HG03342 (cell line): ENCODE measurements at regions not wholly inside any gene's neighbourhood (a gene's known extent, or its start where the extent isn't known, plus 50 kb on each side); places are given as distances from the start of the nearest gene placed in this dataset.

ENCODE experiments used
- ATAC-seq: cut with Tn5 transposase; IDR thresholded peaks from one replicate; pipeline ENCODE4 v1.9.1; 2021; ENCODE audit warnings: mild to moderate bottlenecking, moderate library complexity; ENCODE audit not compliant: unreplicated experiment

DNA sequence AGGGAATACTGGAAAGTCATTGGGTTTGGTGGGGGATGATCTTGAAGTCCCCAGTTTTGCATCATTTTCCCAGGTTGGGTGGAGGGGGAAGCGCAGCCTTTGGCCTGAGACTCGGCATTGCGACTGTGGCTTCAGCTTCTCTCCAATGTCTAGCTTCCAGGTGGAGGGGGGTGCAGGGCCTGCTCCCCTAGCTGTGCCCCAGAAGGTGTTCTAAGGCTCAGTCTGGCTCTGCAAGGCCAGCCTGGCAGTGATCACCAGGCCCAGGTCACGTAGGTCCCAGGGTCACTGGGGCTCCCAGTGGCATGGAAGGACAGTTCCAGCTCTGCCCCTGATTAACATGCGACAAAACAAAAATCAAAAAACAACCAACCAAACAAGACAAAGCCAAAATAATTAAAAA, 56.9 kb upstream of the HAAO start:
- ATAC-seq: no peak

DNA sequence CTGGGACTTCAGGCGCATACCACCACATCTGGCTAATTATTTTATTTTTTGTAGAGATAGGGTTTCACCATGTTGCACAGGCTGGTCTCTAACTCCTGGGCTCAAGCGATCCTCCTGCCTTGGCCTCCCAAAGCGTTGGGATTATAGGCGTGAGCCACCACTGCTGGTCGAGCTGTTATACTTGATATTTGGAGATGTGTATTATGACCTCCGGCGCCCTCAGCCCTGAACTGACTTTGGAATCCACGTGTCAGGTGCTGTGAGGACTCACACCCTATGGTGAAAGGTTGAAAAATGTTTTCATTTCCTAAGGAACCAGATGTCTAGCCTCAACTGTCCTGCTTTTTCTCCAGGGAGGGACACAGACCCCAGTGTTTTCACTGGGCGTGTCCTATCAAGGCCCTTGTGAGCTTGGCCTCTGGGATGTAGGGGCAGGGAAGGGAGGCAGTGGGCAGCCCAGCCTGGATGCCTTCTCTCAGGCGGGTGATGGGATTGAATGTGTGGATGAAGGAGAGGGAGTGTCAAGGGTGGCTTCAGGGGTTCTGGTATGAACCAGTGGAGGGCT, 56.4 kb upstream of the HAAO start:
- ATAC-seq: no peak

DNA sequence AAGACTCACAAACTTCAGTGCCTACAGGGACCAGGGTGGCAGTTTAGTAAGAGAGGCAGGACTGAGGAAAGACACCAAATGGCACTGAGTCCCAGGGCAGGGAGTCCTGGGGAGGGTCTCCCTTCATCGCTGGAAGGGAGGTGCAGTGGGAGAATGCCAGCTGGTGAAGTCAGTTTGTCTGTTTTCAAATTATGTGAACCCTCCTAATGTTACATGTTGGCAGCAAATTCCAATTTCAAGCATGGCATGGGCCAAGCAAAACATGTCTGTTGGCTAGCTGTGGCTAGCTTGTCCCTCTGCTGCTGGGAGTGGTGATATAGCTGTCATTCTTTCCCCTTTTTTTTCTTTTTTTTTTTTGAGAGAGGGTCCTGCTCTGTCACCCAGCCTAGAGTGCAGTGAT, 55.9 kb upstream of the HAAO start:
- no peak for ATAC-seq

DNA sequence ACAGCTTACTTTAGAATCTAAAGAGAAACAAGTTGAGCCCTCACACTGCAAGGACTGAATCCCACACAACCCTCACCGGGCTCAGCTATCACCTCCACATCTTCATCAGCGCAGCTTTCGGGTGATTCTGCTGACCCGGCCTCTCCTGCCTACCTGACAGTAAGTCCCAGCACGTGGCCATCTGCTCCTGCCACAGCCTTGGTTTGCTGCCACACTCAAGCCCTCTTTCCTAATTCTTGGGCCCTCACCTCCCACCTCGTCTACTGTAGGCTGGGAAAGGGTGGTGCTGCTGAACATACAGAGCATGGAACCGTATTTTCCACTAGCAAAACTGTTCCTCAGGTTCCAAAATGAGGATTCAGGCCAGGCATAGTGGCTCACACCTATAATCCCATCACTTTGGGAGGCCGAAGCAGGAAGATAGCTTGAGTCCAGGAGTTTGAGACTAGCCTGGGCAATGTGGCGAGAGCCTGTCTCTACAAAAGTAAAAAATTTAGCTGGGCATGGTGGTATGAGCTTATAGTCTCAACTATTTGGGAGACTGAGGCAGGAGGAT, 55.3 kb upstream of the HAAO start:
- no peak for ATAC-seq

DNA sequence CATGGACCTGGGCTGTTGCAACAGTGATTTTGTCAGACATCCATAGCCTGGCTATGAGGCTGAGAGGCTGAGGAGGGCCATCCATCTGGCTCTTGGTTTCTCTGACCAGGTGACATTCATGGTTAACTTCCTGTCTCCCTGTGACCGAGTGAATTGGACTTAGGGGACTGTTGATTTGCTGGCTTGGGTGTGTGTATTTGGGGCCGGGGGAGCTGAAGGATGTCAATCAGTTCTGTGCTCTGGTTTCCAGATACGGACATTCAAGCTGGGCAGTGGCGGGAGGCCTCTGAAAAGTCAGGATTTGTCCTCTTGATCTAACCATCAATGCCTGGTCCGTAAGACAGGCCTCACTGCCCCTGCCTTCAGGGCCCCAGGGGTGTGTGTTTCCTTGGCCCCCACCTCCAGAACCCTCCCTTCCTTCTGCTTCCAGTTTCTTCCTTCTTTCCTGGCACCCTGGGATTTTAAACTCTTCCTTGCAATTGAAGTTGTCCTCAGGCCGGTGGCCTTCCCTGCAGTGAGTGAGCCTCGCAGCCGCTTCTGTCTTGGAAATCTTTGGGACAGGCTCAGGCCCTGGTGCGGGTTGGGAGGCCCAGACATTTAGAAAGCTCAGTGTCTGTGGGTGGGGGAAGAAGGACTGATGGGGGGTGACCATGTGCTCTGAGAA, 54.7 kb upstream of the HAAO start:
- ATAC-seq: no peak

DNA sequence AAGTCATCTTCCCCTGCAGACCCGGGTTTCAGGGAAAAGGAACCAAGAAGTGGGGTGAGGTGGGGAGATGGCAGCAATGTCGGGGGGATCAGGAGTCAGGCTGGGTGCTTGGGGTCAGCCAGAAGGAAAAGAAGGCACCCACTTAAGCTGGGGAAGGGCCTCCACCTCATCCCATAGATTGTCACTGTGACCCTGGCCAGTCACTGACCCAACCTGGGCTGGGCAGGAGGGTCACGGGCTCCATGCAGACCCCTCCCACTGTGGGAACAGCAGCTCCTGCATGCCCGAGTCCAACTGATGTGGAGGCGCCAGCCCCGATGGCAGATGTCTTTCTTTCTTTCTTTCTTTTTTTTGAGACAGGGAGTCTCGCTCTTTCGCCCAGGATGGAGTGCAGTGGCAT, 53.6 kb upstream of the HAAO start:
- no peak for ATAC-seq

DNA sequence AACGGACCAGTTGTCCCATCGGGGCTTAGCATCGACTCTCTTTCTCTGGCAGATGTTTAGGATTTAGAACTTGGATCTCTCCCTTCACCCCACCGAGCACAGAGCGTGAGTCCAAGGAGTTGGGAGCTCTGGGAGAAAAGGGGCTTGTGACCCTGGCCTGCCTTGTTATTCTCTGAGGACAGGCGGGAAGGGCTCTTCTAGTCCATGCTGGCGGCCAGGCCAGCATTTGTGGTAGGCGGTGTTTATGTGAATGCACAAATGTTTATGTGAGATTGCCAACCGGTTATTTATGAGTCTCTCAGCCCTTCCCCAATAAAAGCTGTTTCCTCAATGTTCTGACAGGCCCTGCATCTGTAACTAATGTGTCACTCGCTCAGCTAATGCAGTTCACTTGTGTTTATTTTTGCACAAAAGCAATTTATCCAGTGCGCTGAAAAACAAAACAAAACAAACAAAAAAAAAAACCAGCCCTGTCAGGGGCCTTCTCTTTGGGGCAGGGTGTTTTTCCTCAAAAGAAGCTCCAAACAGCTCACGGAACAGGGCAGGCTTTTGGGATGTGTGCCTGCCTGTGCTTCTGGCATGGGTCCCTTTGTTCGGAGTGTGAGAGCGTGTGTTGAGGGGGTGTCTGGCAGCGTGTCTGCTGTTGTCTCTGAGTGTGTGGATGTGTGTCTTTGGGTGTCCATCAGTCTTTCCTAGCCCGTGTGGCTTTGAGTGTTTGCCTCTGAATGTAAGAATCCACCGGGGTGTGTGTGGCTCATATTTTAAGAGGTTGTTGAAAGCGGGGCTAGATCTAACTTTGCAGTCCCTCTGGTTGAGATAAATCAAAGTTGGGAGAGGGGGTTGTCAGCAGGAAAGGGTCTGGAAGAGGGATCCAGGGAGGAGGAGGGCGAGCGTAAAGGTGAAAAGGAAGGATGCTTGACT, 52.8 kb upstream of the HAAO start:
- ATAC-seq: no peak

DNA sequence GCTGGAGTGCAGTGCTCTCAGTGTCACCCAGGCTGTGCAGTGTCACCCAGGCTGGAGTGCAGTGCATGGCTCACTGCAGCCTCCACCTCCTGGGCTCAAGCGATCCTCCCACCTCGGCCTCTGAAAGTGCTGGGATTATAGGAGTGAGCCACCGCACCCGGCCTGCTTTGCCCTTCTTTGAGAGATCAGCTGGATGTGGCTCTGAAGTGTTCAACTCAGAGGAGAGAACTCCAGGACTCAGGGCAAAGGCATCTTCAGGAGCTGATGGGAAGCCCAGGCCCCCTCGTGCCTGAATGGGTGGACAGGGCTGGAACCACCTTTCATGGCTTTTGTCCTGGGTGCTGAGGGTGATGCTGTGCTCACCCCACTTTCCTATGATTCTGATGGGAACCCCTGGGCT, 52.0 kb upstream of the HAAO start:
- ATAC-seq: no peak

DNA sequence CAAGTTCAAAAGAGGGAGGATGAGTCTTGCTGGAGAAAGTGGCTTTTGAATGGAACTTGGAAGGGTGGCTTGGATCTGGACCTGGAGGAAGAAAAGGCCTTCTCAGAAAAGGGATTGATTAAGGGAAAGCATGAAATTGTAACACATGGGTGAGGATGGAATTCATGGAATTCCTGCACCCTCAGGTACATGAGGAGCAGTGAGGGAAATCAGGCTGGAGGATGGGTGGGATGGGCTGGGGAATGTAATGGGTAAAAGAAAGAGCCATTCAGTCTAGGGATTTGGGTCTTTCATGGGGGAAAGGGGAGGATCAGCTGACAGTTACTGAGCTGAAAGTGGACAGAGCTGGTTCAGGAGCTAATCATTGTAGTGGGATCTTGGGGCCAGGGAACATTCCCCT, 51.2 kb upstream of the HAAO start:
- ATAC-seq: no peak

DNA sequence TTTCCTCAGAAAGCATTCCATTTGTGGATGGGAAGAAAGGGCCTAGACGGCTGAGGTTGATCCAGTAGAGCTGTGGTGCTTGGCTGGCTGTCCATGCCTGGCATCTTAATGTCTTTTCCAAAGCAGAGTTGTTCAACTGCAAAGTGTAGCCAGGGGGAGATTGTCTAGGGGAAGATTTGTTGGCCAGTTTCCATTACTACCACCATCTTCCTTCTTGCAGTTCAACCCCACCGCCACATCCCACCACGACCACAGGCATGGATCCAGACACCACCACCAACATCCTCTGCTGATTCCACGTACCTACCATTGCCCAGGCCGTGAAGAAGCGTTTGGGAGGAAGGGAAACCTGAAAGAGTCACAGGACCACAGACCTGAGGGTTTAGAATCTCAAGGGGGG, 50.7 kb upstream of the HAAO start:
- ATAC-seq: no peak

DNA sequence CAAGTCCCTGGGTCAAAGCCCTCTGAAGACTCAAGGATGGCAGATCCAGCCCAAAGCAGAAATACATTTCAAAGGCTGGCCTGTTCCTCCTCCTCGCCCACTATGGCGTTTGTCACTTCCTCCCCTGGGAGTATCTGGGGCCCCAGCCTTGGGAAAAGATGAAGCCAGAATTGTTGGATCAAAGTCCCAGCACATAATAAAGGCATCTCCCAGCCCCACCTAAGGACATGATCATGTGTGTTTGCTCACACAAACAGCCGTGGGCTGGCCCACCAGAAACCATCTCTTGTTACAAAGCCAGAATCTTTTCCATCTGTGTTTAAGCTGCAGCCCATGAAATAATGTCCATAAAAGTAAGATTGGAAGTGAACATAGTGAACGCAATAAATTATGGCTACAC, 50.1 kb upstream of the HAAO start:
- ATAC-seq: no peak
